Activated naive CD4-positive, alpha-beta T cell treated with anti-CD3 and anti-CD28 coated beads, Interleukin-2, amount 10 ng/mL, durations not matched to agents 7 days and 5 days (primary cell): ENCODE measurements at regions not wholly inside any gene's neighbourhood (a gene's known extent, or its start where the extent isn't known, plus 50 kb on each side); places are given as distances from the start of the nearest gene placed in this dataset.

Experiments used
- CTCF ChIA-PET: fragments of 350-600 bp; sonication (Branson Sonifier 250); formaldehyde crosslinking; loops from one replicate; lab custom pipeline; 2021; ENCODE audit warnings: antibody characterized with exemption; lab: Charles Lee
- DNase-seq: peaks from one replicate; pipeline ENCODE4 v3.0.0-alpha.2; 2020
- H3K27ac Mint-ChIP-seq: one replicate; pipeline ENCODE4 v1.8.0; 2021; ENCODE audit warnings: mild to moderate bottlenecking, moderate library complexity, mixed read lengths
- H3K27me3 Mint-ChIP-seq: one replicate; pipeline ENCODE4 v1.8.0; 2021; ENCODE audit warnings: mild to moderate bottlenecking, mixed read lengths
- H3K36me3 Mint-ChIP-seq: one replicate; pipeline ENCODE4 v1.8.0; 2021; ENCODE audit warnings: mixed read lengths
- H3K4me1 Mint-ChIP-seq: one replicate; pipeline ENCODE4 v1.8.0; 2021; ENCODE audit warnings: mixed read lengths
- H3K4me3 Mint-ChIP-seq: one replicate; pipeline ENCODE4 v1.8.0; 2021; ENCODE audit warnings: mild to moderate bottlenecking, moderate library complexity, mixed read lengths
- H3K9me3 Mint-ChIP-seq: one replicate; pipeline ENCODE4 v1.8.0; 2021; ENCODE audit warnings: mixed read lengths

GRCh38 chr11:37078521-37078920 is 480.5 kb upstream of the RAG2 start:
- CTCF ChIA-PET = no interaction called here
- Mint-ChIP-seq H3K27ac (no peak overlapping the region), H3K36me3 (no peaks in the 10 kb centered on the region), H3K4me1 (no peaks in the 10 kb centered on the region), H3K9me3 (no peaks in the 10 kb centered on the region), H3K4me3 (no peak overlapping the region), H3K27me3 (no peaks in the 10 kb centered on the region)
- no peak for DNase-seq

DNA sequence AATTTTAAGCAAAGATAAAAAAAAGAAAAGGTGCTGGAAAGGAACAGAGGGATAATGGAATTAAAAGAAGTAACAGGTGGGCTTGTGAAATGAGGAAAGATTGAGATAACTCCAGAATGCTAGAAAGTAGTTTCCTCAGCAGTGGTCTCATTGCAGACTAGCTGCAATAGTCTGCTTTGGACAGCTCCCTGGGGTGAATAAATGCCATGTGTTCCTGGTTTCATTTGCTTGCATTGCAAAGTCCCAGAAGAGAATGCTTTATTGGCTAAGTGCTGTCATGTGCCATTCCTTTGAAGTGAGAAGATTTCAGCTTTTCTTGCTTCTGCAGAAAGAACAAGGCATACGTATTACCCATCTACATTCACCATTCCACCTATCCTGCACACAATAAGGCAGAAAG is 478.8 kb upstream of the RAG2 start:
- no peak for DNase-seq
- Mint-ChIP-seq H3K4me3 (no peak overlapping the region), H3K27me3 (no peaks in the 10 kb centered on the region), H3K9me3 (no peaks in the 10 kb centered on the region), H3K36me3 (no peaks in the 10 kb centered on the region), H3K27ac (no peak overlapping the region), H3K4me1 (no peaks in the 10 kb centered on the region)
- CTCF ChIA-PET = no interaction called here

DNA sequence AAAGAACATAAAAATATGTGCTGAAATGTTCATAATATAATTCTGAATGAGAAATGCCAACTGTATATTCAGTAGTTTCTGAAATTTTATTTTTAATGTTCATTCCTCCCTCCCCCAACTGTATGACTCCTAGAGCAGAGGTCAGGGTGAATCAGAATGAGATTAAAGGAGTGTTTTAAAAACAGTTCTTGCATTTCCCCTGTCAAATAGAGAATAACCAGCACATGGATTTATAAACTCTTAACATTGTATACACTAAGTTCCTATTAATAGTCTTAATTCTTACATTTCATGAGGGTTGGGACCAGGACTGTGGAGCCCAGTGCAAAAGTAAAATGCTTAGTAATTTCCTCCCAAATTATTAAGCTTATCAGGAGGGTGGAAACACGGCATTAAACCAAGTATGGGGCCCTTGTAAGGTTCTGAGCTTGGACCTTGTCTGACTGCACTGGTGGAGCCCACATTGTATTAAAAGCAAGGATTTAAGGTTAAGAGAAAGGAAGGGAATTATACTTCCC is 474.6 kb upstream of the RAG2 start:
- no peak for DNase-seq
- no peaks in the 10 kb centered on the region for H3K27me3 Mint-ChIP-seq
- H3K27ac Mint-ChIP-seq = no peak overlapping the region
- CTCF ChIA-PET = no interaction called here
- no peak overlapping the region for H3K4me3 Mint-ChIP-seq
- no peaks in the 10 kb centered on the region for H3K4me1 Mint-ChIP-seq
- no peaks in the 10 kb centered on the region for H3K9me3 Mint-ChIP-seq
- no peaks in the 10 kb centered on the region for H3K36me3 Mint-ChIP-seq

GRCh38 chr11:37050311-37050710 is 452.3 kb upstream of the RAG2 start:
- Mint-ChIP-seq H3K36me3 (no peaks in the 10 kb centered on the region), H3K4me3 (no peak overlapping the region), H3K4me1 (no peaks in the 10 kb centered on the region), H3K27me3 (no peaks in the 10 kb centered on the region), H3K9me3 (no peaks in the 10 kb centered on the region), H3K27ac (no peak overlapping the region)
- CTCF ChIA-PET = no interaction called here
- DNase-seq = no peak

- Mint-ChIP-seq H3K4me3 (no peak overlapping the region), H3K27me3 (no peaks in the 10 kb centered on the region), H3K36me3 (no peaks in the 10 kb centered on the region), H3K27ac (no peak overlapping the region), H3K9me3 (peaks cover 5% of the 10 kb centered on the region), H3K4me1 (no peaks in the 10 kb centered on the region)
- no peak for DNase-seq
- CTCF ChIA-PET = no interaction called here
Measured at GRCh38 chr11:37040921-37041320, 442.9 kb upstream of the RAG2 start.

DNA sequence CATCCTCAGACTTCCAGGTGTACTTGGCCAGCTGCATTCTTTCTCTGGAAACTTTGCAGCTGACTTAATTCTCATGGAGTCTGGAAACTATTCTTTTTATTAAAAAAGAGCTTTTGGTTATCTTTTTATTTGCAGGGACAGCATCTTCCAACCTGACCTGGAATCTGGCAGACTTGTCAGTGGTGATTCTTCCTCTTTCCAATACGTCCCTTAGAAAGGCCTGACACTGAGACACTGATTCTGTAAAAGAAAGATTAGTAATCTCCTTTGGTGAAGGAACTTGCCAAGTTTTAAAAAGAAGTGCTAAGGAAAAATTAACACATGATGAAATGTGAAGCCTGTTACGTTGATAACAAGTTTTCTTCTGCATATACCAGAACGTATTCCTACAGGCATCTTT is 440.9 kb upstream of the RAG2 start:
- no peaks in the 10 kb centered on the region for H3K4me1 Mint-ChIP-seq
- DNase-seq = no peak
- no peak overlapping the region for H3K4me3 Mint-ChIP-seq
- no peaks in the 10 kb centered on the region for H3K36me3 Mint-ChIP-seq
- H3K27ac Mint-ChIP-seq = no peak overlapping the region
- H3K27me3 Mint-ChIP-seq = no peaks in the 10 kb centered on the region
- CTCF ChIA-PET = no interaction called here
- peaks cover 8% of the 10 kb centered on the region for H3K9me3 Mint-ChIP-seq

GRCh38 chr11:37026741-37027140 is 428.7 kb upstream of the RAG2 start:
- no peak for DNase-seq
- H3K27ac Mint-ChIP-seq = no peak overlapping the region
- CTCF ChIA-PET = no interaction called here
- H3K36me3 Mint-ChIP-seq = no peaks in the 10 kb centered on the region
- no peaks in the 10 kb centered on the region for H3K27me3 Mint-ChIP-seq
- H3K4me3 Mint-ChIP-seq = no peak overlapping the region
- no peaks in the 10 kb centered on the region for H3K4me1 Mint-ChIP-seq
- H3K9me3 Mint-ChIP-seq = peaks cover 2% of the 10 kb centered on the region

DNA sequence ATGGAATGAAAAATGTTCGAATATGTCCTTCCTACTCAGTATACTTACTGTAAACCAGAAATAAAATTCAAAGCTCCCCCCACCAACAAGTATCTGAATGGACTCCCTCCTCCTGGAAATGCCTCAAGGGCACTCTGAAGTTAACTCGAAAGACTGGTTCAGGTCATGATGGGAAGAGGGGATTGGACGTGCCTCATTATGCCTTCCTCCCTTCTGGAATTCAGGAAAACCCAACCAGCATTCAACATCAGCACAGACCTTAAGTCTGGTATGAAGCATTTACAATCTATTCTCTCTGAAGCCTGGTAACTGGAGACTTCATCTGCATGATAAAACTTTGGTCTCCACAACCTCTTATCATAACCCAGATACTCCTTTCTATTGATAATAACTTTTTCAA is 428.3 kb upstream of the RAG2 start:
- Mint-ChIP-seq H3K4me1 (no peaks in the 10 kb centered on the region), H3K27ac (no peak overlapping the region), H3K27me3 (no peaks in the 10 kb centered on the region), H3K4me3 (no peak overlapping the region), H3K9me3 (peaks cover 2% of the 10 kb centered on the region), H3K36me3 (no peaks in the 10 kb centered on the region)
- CTCF ChIA-PET = no interaction called here
- no peak for DNase-seq

GRCh38 chr11:37006563-37006962 is 408.5 kb upstream of the RAG2 start:
- DNase-seq = no peak
- CTCF ChIA-PET = no interaction called here
- Mint-ChIP-seq H3K9me3 (peaks cover 4% of the 10 kb centered on the region), H3K27ac (no peak overlapping the region), H3K4me1 (no peaks in the 10 kb centered on the region), H3K4me3 (no peak overlapping the region), H3K36me3 (no peaks in the 10 kb centered on the region), H3K27me3 (no peaks in the 10 kb centered on the region)

DNA sequence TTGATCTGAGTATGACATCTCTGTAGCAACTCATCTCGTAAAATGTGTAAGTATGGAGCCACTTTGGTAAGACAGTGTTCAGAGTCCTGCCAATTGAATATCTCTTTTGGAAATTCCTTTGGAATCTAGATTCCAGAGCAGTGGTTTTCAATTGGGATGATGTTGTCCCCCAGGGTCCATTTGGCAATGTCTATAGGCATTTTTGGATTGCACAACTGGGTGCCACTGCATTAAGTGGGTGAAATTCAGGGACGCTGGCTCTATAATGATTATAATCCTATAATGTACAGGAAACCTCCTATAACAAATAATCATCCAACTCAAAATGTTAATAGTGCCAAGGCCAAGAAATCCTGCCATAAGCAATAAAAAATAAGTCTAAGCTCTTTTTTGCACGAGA is 404.8 kb upstream of the RAG2 start:
- peaks cover 4% of the 10 kb centered on the region for H3K9me3 Mint-ChIP-seq
- CTCF ChIA-PET = interaction anchor here (0.6 kb wide), 1 partner anchor 180 kb away, joined by 3 read pairs; no protein-coding TSS in a partner anchor
- H3K27ac Mint-ChIP-seq = no peak overlapping the region
- no peaks in the 10 kb centered on the region for H3K36me3 Mint-ChIP-seq
- no peaks in the 10 kb centered on the region for H3K27me3 Mint-ChIP-seq
- H3K4me3 Mint-ChIP-seq = no peak overlapping the region
- no peaks in the 10 kb centered on the region for H3K4me1 Mint-ChIP-seq
- no peak for DNase-seq

DNA sequence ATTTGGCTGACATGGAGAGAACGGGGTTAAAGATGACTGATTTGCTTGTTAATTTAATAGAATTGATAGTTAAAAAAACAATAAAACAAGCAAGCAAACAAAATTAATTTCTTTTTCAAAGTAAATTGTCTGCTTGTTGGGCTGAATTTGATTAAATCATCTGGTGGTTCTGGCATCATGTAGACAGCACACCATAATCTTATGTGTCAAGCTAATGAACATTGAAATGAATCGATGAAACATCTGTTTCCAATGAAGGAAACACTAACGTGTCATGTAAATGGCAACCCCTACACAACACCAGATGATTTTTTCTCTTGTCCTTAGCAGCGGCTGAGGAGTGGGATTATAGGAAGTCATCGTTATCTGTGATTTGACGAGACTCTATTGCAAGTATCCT is 399.6 kb upstream of the RAG2 start:
- Mint-ChIP-seq H3K36me3 (no peaks in the 10 kb centered on the region), H3K27ac (no peak overlapping the region), H3K9me3 (peaks cover 5% of the 10 kb centered on the region), H3K4me1 (no peaks in the 10 kb centered on the region), H3K4me3 (no peak overlapping the region), H3K27me3 (no peaks in the 10 kb centered on the region)
- CTCF ChIA-PET = no interaction called here
- no peak for DNase-seq

DNA sequence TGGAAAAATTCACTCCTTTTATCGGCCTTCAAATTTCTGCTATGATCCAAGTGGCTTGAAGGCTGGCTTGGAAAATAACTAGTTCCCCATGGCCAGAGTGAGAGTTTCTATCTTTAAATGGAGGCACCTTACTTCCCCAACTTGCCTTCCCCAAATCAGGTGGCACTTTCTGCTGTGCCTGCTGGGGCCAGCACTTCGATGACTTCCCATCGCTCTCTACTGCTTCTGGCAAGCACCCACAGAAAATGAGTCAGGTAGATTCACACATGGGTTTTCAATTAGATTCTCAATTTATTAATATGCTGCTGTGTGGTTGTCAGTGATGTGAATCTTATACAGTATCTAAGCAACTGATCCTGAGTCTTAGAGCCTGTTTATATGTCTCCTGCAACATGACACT is 398.8 kb upstream of the RAG2 start:
- Mint-ChIP-seq H3K4me1 (no peaks in the 10 kb centered on the region), H3K27ac (no peak overlapping the region), H3K4me3 (no peak overlapping the region), H3K27me3 (no peaks in the 10 kb centered on the region), H3K36me3 (no peaks in the 10 kb centered on the region), H3K9me3 (peaks cover 5% of the 10 kb centered on the region)
- CTCF ChIA-PET = no interaction called here
- DNase-seq = no peak

DNA sequence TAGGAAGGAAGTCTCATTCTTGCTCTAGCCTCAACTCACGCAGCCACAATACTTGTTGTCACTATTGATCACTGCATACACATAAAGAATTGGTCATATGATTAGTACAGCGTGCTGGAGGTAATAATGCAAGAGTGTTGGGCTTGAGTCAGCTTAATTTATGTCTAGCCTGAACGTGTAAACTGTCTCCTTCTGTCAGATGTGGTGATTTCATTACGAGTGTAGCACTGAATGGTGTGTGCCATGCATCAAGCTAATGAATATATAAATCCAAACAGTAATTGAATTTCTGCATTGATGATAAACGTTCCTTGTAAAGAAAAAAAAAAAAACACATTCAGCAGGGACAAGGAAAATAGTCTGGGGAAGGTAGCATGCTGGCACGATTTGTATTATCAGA is 396.2 kb upstream of the RAG2 start:
- H3K27ac Mint-ChIP-seq = no peak overlapping the region
- no peaks in the 10 kb centered on the region for H3K27me3 Mint-ChIP-seq
- CTCF ChIA-PET = no interaction called here
- H3K36me3 Mint-ChIP-seq = no peaks in the 10 kb centered on the region
- no peak for DNase-seq
- H3K9me3 Mint-ChIP-seq = peaks cover 5% of the 10 kb centered on the region
- no peaks in the 10 kb centered on the region for H3K4me1 Mint-ChIP-seq
- no peak overlapping the region for H3K4me3 Mint-ChIP-seq

GRCh38 chr11:36988556-36988955 is 390.5 kb upstream of the RAG2 start:
- Mint-ChIP-seq H3K4me3 (no peak overlapping the region), H3K36me3 (no peaks in the 10 kb centered on the region), H3K4me1 (no peaks in the 10 kb centered on the region), H3K9me3 (no peaks in the 10 kb centered on the region), H3K27me3 (no peaks in the 10 kb centered on the region), H3K27ac (no peak overlapping the region)
- DNase-seq = no peak
- CTCF ChIA-PET = no interaction called here

GRCh38 chr11:36985562-36985961 is 387.5 kb upstream of the RAG2 start:
- CTCF ChIA-PET = no interaction called here
- no peaks in the 10 kb centered on the region for H3K36me3 Mint-ChIP-seq
- DNase-seq = no peak
- no peak overlapping the region for H3K4me3 Mint-ChIP-seq
- H3K27ac Mint-ChIP-seq = no peak overlapping the region
- no peaks in the 10 kb centered on the region for H3K27me3 Mint-ChIP-seq
- H3K9me3 Mint-ChIP-seq = peaks cover 5% of the 10 kb centered on the region
- H3K4me1 Mint-ChIP-seq = no peaks in the 10 kb centered on the region

DNA sequence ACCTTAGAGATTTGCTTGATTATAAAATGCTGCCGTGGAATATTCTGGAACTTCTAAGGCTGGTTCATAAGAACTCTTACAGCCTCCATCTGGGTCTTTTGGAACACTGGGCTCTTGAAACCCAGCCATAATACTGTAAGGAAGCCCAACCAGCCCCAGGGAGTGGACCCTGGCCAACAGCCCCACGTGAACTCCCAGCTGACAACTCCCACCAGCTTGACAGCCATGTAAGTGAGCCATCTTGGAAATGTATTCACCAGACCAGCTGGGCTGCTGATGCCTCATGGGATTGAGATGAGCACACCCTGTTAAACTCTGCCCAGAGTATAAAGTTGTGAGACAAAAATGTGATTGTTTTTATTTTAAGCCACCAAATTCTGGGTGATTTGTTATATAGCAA is 378.7 kb upstream of the RAG2 start:
- Mint-ChIP-seq H3K27ac (no peak overlapping the region), H3K4me3 (no peak overlapping the region), H3K27me3 (no peaks in the 10 kb centered on the region), H3K4me1 (no peaks in the 10 kb centered on the region), H3K36me3 (no peaks in the 10 kb centered on the region), H3K9me3 (peaks cover 17% of the 10 kb centered on the region)
- CTCF ChIA-PET = no interaction called here
- no peak for DNase-seq
